K562 (cell line): ENCODE measurements at regions not wholly inside any gene's neighbourhood (a gene's known extent, or its start where the extent isn't known, plus 50 kb on each side); places are given as distances from the start of the nearest gene placed in this dataset.

Experiments
- ATAC-seq: fragments of 200-7000 bp; cut with Tn5 transposase; 3 replicates; pipeline ENCODE4 v1.9.1; 2020; ENCODE audit warnings: moderate library complexity
- BruUV-seq: library from RNA; stranded (reverse); fragments of 400-500 nt; replicated peaks from 2 replicates; lab custom pipeline; 2021; lab: Mats Ljungman, UMichigan
- CTCF ChIA-PET: fragments of 300-600 bp; formaldehyde crosslinking; extraction: SDS; loops from one replicate; lab custom pipeline; 2021; ENCODE audit warnings: low intra/inter-chr PET ratio; lab: Yijun Ruan, JAX
- POLR2A ChIA-PET: fragments of 300-600, 350-650 bp; sonication (Branson Sonifier 250); formaldehyde crosslinking; extraction: SDS; loops from one replicate; lab custom pipeline; 2021; ENCODE audit warnings: antibody characterized with exemption, inconsistent platforms; lab: Yijun Ruan, JAX
- DNase-seq, 4 experiments: peaks; one replicate each; pipeline versions ENCODE4 v3.0.0 to v3.0.0-alpha.2; 2011 to 2018; ENCODE audit warnings: low spot score in 3 of 4, mixed read lengths in 3 of 4; ENCODE audit errors: extremely low read depth in 1 of 4
- FAIRE-seq: peaks from 2 replicates; lab custom pipeline; 2011; peaks lifted over from hg19 to GRCh38; lab: Jason Lieb, UNC
- H2AFZ ChIP-seq: 2 replicates; pipeline ENCODE4 v1.6.0; 2011; ENCODE audit warnings: low read depth, low read length, control low read depth, inconsistent platforms
- H3K27ac ChIP-seq: fragments of 200-600 bp; 3 replicates; pipeline ENCODE4 v1.8.0; 2011; ENCODE audit warnings: low read depth, mild to moderate bottlenecking, control low read depth, inconsistent platforms, low read length, moderate library complexity, mixed read lengths; ENCODE audit errors: extremely low read depth
- H3K27me3 ChIP-seq, 2 experiments: fragments of 300-600 bp in 1 of 2; 2 replicates in 1 of 2; 3 replicates in 1 of 2; pipeline versions ENCODE4 v1.6.0 to v1.8.0; 2011; ENCODE audit warnings: inconsistent platforms in 2 of 2, low read length in 2 of 2, mild to moderate bottlenecking in 1 of 2, mixed read lengths in 1 of 2, moderate library complexity in 1 of 2; ENCODE audit not compliant: control insufficient read depth in 2 of 2, insufficient read depth in 2 of 2
- H3K36me3 ChIP-seq: fragments of 300-600 bp; 3 replicates; pipeline ENCODE4 v1.8.0; 2011; ENCODE audit warnings: mild to moderate bottlenecking, low read length, inconsistent platforms; ENCODE audit not compliant: control insufficient read depth, insufficient read depth
- H3K4me1 ChIP-seq, 2 experiments: fragments of 200-600 bp in 1 of 2; replicated peaks in 1 of 2; 2 replicates in 1 of 2; 3 replicates in 1 of 2; pipeline versions ENCODE4 v1.5.1 to v1.8.0; 2011; ENCODE audit warnings: inconsistent platforms in 2 of 2, low read length in 2 of 2, mild to moderate bottlenecking in 1 of 2, mixed read lengths in 1 of 2, moderate library complexity in 1 of 2; ENCODE audit not compliant: control insufficient read depth in 2 of 2, insufficient read depth in 2 of 2
- H3K4me2 ChIP-seq: 2 replicates; pipeline ENCODE4 v1.6.1; 2011; ENCODE audit warnings: low read length, control low read depth, inconsistent platforms, mixed read lengths; ENCODE audit not compliant: insufficient read depth
- H3K4me3 ChIP-seq: fragments of 200-600 bp; sonication (generic), shearing (Covaris generic); 2 replicates; pipeline ENCODE4 v1.5.1; 2016; ENCODE audit warnings: control low read depth, inconsistent platforms
- H3K79me2 ChIP-seq: fragments of 200-600 bp; 3 replicates; pipeline ENCODE4 v1.8.0; 2011; ENCODE audit warnings: low read length, inconsistent platforms; ENCODE audit not compliant: control insufficient read depth, insufficient read depth
- H3K9ac ChIP-seq, 2 experiments: 2 replicates each; pipeline versions ENCODE4 v1.6.0 to v1.6.1; 2011; ENCODE audit warnings: low read depth in 2 of 2, low read length in 2 of 2, control low read depth in 1 of 2, inconsistent platforms in 1 of 2, mild to moderate bottlenecking in 1 of 2, mixed read lengths in 1 of 2; ENCODE audit not compliant: insufficient read depth in 1 of 2
- H3K9me1 ChIP-seq: one replicate; pipeline ENCODE4 v1.6.0; 2011; ENCODE audit warnings: inconsistent platforms, mild to moderate bottlenecking, low read length, moderate library complexity; ENCODE audit not compliant: control insufficient read depth, insufficient read depth
- H3K9me3 ChIP-seq: replicated peaks from 2 replicates; pipeline ENCODE4 v1.5.1; 2011; ENCODE audit warnings: low read depth, low read length, inconsistent platforms; ENCODE audit not compliant: control insufficient read depth, insufficient read depth
- H4K20me1 ChIP-seq: replicated peaks from 2 replicates; pipeline ENCODE4 v1.6.1; 2011; ENCODE audit warnings: low read length, inconsistent platforms, mixed read lengths; ENCODE audit not compliant: control insufficient read depth, insufficient read depth
- EP300 ChIP-seq: IDR thresholded peaks from 2 replicates; pipeline ENCODE4 v1.6.1; 2012; ENCODE audit warnings: low read length, improper control_type of control experiment
- MCM2 ChIP-seq: fragments of 450-650 bp; IDR thresholded peaks from 2 replicates; pipeline ENCODE4 v1.6.1; 2017; ENCODE audit warnings: low read depth, mild to moderate bottlenecking
- PTRF ChIP-seq: fragments of 450-650 bp; IDR thresholded peaks from 2 replicates; pipeline ENCODE4 v1.6.1; 2016; ENCODE audit warnings: mild to moderate bottlenecking, missing genetic modification characterization, missing compliant biosample characterization
- SP2 ChIP-seq: IDR thresholded peaks from 2 replicates; pipeline ENCODE4 v1.6.1; 2011; ENCODE audit warnings: mild to moderate bottlenecking, low read depth, low read length, moderate library complexity; ENCODE audit not compliant: poor library complexity, severe bottlenecking; ENCODE audit errors: extremely low read depth
- SPI1 ChIP-seq: IDR thresholded peaks from 2 replicates; pipeline ENCODE4 v1.6.1; 2011; ENCODE audit warnings: low read depth, low read length, control low read depth, borderline replicate concordance
- TAF15 ChIP-seq: fragments of 200-400 bp; formaldehyde crosslinking; IDR thresholded peaks from 2 replicates; pipeline ENCODE4 v1.6.1; 2017; ENCODE audit warnings: mild to moderate bottlenecking, low read depth, low read length, moderate library complexity
- ZNF444 ChIP-seq: fragments of 250-450 bp; sonication (Bioruptor Pico); IDR thresholded peaks from 2 replicates; pipeline ENCODE4 v1.4.0; 2020; ENCODE audit warnings: mild to moderate bottlenecking, moderate library complexity
- ZNF668 ChIP-seq: fragments of 250-450 bp; sonication (Bioruptor Pico); IDR thresholded peaks from 2 replicates; pipeline ENCODE4 v1.8.0; 2022; ENCODE audit warnings: mild to moderate bottlenecking, inconsistent platforms
- WGBS: fragments of 100-300 bp; shearing (Covaris generic); methylation state at CpG from one replicate; pipeline ENCODE4 v1.1.6; 2016; ENCODE audit warnings: low coverage, mixed read lengths; ENCODE audit not compliant: insufficient coverage; ENCODE audit errors: missing lambda C conversion rate; 5-methylcytosine and 5-hydroxymethylcytosine counted together
- in situ Hi-C: fragments of 300-500 bp; cut with MboI; formaldehyde crosslinking; loops from 4 replicates; pipeline ENCODE4 v1.15.0; 2018; ENCODE audit warnings: inconsistent platforms, mixed read lengths
- intact Hi-C: fragments of 100-400 bp; cut with micrococcal nuclease; formaldehyde crosslinking; loops from 2 replicates; pipeline ENCODE4 v1.14.2; 2022
- TF ChIP-seq, protein P1 (sequence below): fragments of 450-650 bp; conservative IDR thresholded peaks from 2 replicates; pipeline ENCODE4 v1.6.1; 2016; ENCODE audit warnings: missing genetic modification characterization, low read depth, mild to moderate bottlenecking, missing compliant biosample characterization, moderate library complexity
- TF ChIP-seq, protein P2 (sequence below): fragments of 250-450 bp; sonication (Bioruptor Pico); IDR thresholded peaks from 2 replicates; pipeline ENCODE4 v1.8.0; 2021; ENCODE audit warnings: moderate library complexity, mild to moderate bottlenecking, inconsistent platforms

DNA sequence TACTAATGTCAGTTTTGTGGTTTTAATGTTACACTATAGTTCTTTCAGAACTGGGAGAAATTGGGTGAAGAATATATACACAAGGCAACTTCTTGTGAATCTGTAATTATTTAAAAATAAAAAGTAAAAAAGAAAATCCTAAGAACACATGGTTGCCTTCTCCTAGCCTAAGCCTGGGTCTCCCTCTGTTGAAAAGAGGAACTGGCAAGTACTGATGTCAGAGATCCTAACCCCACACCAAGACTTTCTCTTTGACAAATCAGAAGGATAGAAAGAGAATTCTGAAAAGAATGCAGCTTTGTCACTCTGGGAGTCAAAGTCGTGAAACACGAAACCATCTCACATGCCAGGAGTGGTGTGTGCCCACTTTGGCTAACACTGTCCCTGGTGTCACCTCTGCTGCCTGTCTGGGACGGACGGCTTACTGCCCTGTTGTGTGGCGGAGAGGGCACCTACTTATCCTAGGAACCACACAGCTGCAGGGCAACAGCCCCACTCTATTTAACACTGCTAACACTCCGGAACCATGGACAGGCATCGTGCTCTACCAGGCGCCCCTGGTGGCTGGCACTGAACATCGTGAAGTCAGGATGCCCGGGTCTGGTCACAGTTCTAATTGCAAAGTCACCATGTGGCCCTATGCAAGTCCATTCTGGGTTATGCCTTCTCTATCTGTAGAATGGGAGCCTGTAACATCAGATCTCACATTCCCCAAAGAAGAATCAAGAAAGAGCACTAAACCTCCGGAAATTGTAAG is 108.7 kb upstream of the CD82 start:
- FAIRE-seq = peak; percentile 11
- H3K27me3 ChIP-seq = peaks cover 6 to 42% of the 10 kb centered on the region in 2 experiments; a peak in 3 of 5 replicates
- CTCF ChIA-PET = no interaction called here

DNA sequence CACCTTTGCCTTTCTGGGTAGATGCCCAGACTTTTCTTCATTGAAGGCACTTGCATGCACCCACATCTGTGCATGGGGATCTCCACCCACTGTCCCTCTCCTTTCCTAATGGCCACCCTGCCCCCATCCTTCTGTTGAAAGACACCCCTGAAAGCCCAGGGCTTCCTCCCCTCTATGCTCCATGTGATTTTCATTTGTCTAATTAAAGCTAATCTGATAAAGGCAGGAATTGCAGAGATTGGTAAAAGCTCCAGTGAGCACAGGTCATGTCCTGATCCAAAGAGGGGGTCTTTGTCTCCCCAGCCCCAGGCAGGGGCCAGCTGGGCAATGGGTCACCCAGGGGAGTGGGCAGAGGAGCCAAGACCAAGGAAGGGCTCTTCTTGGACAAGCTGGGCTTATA is 107.6 kb upstream of the CD82 start:
- POLR2A ChIA-PET = interaction anchor here (0.7 to 1.0 kb wide), 3 partner anchors 9 to 228 kb away, joined by 3 to 4 read pairs (median 3); no protein-coding TSS in a partner anchor
- FAIRE-seq = no peak
- TF ChIP-seq, protein P1, sequence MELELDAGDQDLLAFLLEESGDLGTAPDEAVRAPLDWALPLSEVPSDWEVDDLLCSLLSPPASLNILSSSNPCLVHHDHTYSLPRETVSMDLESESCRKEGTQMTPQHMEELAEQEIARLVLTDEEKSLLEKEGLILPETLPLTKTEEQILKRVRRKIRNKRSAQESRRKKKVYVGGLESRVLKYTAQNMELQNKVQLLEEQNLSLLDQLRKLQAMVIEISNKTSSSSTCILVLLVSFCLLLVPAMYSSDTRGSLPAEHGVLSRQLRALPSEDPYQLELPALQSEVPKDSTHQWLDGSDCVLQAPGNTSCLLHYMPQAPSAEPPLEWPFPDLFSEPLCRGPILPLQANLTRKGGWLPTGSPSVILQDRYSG = no peak
- no peak for TF ChIP-seq PTRF
- TF ChIP-seq, protein P2, sequence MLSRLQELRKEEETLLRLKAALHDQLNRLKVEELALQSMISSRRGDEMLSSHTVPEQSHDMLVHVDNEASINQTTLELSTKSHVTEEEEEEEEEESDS (CRISPR knock-in tag) = no peak
- no peak for TF ChIP-seq SP2
- no peak for TF ChIP-seq ZNF668 (CRISPR knock-in tag)
- no peak for TF ChIP-seq MCM2
- TF ChIP-seq EP300 = no peak
- no peak for TF ChIP-seq TAF15

More for the DNA sequence above, 108.7 kb upstream of the CD82 start:
- H3K4me1 ChIP-seq = no peaks in the 10 kb centered on the region
- H3K9ac ChIP-seq = no peak overlapping the region
- no peak for DNase-seq
- in situ Hi-C loops (no loop called here), intact Hi-C loops (no loop called here)
- H3K79me2 ChIP-seq = no peaks in the 10 kb centered on the region
- H3K4me3 ChIP-seq = no peak overlapping the region
- no peak overlapping the region for H3K27ac ChIP-seq
- 1% methylated on average over 11 of the region's 11 CpGs for WGBS
- H3K9me3 ChIP-seq = no peaks in the 10 kb centered on the region
- H3K9me1 ChIP-seq = no peaks in the 10 kb centered on the region
- 0 out of 2 replicates have a peak, but pooled peaks cover 3% of the 10 kb centered on the region for H4K20me1 ChIP-seq
- peak; percentile 95 for TF ChIP-seq SPI1
- TF ChIP-seq ZNF444 (CRISPR knock-in tag) = no peak
- H3K36me3 ChIP-seq = no peaks in the 10 kb centered on the region
- H2AFZ ChIP-seq = no peak overlapping the region
- POLR2A ChIA-PET = no interaction called here
- H3K4me2 ChIP-seq = no peak overlapping the region
- BruUV-seq = no TSS peak
- no peak for ATAC-seq

More for the DNA sequence above, 107.6 kb upstream of the CD82 start:
- no peaks in the 10 kb centered on the region for H3K36me3 ChIP-seq
- no TSS peak for BruUV-seq
- 0 out of 2 replicates have a peak, but pooled peaks cover 3% of the 10 kb centered on the region for H4K20me1 ChIP-seq
- no peak overlapping the region for H2AFZ ChIP-seq
- ATAC-seq (no peak), DNase-seq (no peak)
- no peaks in the 10 kb centered on the region for H3K4me1 ChIP-seq
- intact Hi-C loops (no loop called here), in situ Hi-C loops (no loop called here)
- no peaks in the 10 kb centered on the region for H3K9me1 ChIP-seq
- no peaks in the 10 kb centered on the region for H3K79me2 ChIP-seq
- H3K9me3 ChIP-seq = no peaks in the 10 kb centered on the region
- CTCF ChIA-PET = no interaction called here
- no peak overlapping the region for H3K9ac ChIP-seq
- H3K27me3 ChIP-seq = peaks cover 6 to 32% of the 10 kb centered on the region in 2 experiments; a peak in 3 of 5 replicates
- no peak overlapping the region for H3K4me3 ChIP-seq
- no peak overlapping the region for H3K27ac ChIP-seq
- no peak overlapping the region for H3K4me2 ChIP-seq
